Common myeloid progenitor, CD34-positive (primary cell): ENCODE measurements at regions not wholly inside any gene's neighbourhood (a gene's known extent, or its start where the extent isn't known, plus 50 kb on each side); places are given as distances from the start of the nearest gene placed in this dataset.

ENCODE experiments used
- CTCF ChIA-PET: fragments of 350-600 bp; sonication (Branson Sonifier 250); formaldehyde crosslinking; loops from one replicate; lab custom pipeline; 2021; ENCODE audit warnings: antibody characterized with exemption; lab: Charles Lee
- POLR2A ChIA-PET: fragments of 350-600 bp; sonication (Branson Sonifier 250); formaldehyde crosslinking; loops from one replicate; lab custom pipeline; 2021; ENCODE audit warnings: antibody characterized with exemption; lab: Charles Lee
- DNase-seq, 3 donors: peaks; one replicate each; pipeline versions ENCODE4 v3.0.0 to v3.0.0-alpha.2; 2013
- H3K27ac ChIP-seq, 2 experiments: 1 replicate in 1 of 2; 2 replicates in 1 of 2; pipeline ENCODE4 v1.7.0; 2013; ENCODE audit warnings: inconsistent platforms in 2 of 2, low read length in 2 of 2, mild to moderate bottlenecking in 2 of 2, low read depth in 1 of 2, moderate library complexity in 1 of 2; ENCODE audit not compliant: severe bottlenecking in 2 of 2, insufficient read depth in 1 of 2, poor library complexity in 1 of 2
- H3K27me3 ChIP-seq, 5 experiments: replicated peaks in 2 of 5; 1 replicate in 3 of 5; 2 replicates in 2 of 5; pipeline versions ENCODE4 v1.6.1 to v1.7.0; 2013; ENCODE audit warnings: low read length in 4 of 5, mild to moderate bottlenecking in 2 of 5, moderate library complexity in 2 of 5, inconsistent platforms in 1 of 5; ENCODE audit not compliant: insufficient read depth in 5 of 5, control insufficient read depth in 4 of 5
- H3K36me3 ChIP-seq, 4 experiments: 1 replicate in 2 of 4; 2 replicates in 2 of 4; pipeline versions ENCODE4 v1.6.1 to v1.7.0; 2013; ENCODE audit warnings: low read length in 3 of 4, control low read depth in 1 of 4, mild to moderate bottlenecking in 1 of 4; ENCODE audit not compliant: control insufficient read depth in 4 of 4, insufficient read depth in 4 of 4
- H3K4me1 ChIP-seq, 4 experiments: 1 replicate in 3 of 4; 2 replicates in 1 of 4; pipeline versions ENCODE4 v1.6.1 to v1.7.1; 2013; ENCODE audit warnings: low read length in 3 of 4, mild to moderate bottlenecking in 3 of 4, control low read depth in 1 of 4, inconsistent platforms in 1 of 4, moderate library complexity in 1 of 4; ENCODE audit not compliant: control insufficient read depth in 4 of 4, insufficient read depth in 4 of 4; ENCODE audit errors: control extremely low read depth in 1 of 4
- H3K4me3 ChIP-seq, 7 experiments: 1 replicate in 4 of 7; 2 replicates in 3 of 7; pipeline versions ENCODE4 v1.5.1 to v1.7.0; 2013; ENCODE audit warnings: mild to moderate bottlenecking in 7 of 7, low read length in 6 of 7, moderate library complexity in 6 of 7, inconsistent platforms in 2 of 7, low read depth in 2 of 7, control low read depth in 1 of 7; ENCODE audit not compliant: insufficient read depth in 4 of 7, control insufficient read depth in 1 of 7; ENCODE audit errors: extremely low read depth in 1 of 7
- H3K9me3 ChIP-seq, 5 experiments: 1 replicate in 4 of 5; 2 replicates in 1 of 5; pipeline versions ENCODE4 v1.6.1 to v1.7.1; 2013; ENCODE audit warnings: low read length in 4 of 5, mild to moderate bottlenecking in 2 of 5, inconsistent platforms in 1 of 5, low read depth in 1 of 5, moderate library complexity in 1 of 5; ENCODE audit not compliant: control insufficient read depth in 4 of 5, insufficient read depth in 2 of 5; ENCODE audit errors: control extremely low read depth in 1 of 5
- WGBS: methylation state at CpG from one replicate; pipeline ENCODE4 v1.1.5; 2013; ENCODE audit not compliant: insufficient coverage; 5-methylcytosine and 5-hydroxymethylcytosine counted together

GRCh38 chr4:119810001-119810400 is 181.4 kb upstream of the PDE5A start:
- WGBS: no CpG with 5 or more reads among the region's 1 CpG
- POLR2A ChIA-PET: no interaction called here
- peaks cover 0 to 2% (median 0%) of the 10 kb centered on the region in 5 experiments for H3K27me3 ChIP-seq

DNA sequence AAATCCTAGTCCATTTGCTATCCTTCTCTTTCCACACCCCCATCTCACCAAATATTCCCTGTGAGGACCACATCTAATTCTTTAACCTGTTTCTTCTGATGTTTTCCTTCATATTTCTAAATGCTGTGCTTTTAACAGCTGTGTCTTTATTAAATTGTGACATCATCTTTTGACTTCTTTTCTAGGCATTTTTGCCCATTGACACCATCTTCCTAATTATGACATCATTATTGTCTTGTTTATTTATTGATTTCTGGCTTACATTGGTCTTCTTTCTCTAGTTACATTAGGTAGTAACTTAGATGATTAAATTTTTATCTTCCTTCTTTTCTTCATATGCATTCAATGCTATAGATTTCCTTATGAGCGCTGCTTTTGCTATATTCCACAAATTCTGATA is 175.8 kb upstream of the PDE5A start:
- peaks cover 0 to 2% (median 0%) of the 10 kb centered on the region in 5 experiments for H3K27me3 ChIP-seq
- WGBS: no CpG with 5 or more reads among the region's 1 CpG
- no peak overlapping the region for H3K27ac ChIP-seq
- no peaks in the 10 kb centered on the region for H3K36me3 ChIP-seq
- POLR2A ChIA-PET: no interaction called here
- CTCF ChIA-PET: no interaction called here
- DNase-seq: no peak
- no peaks in the 10 kb centered on the region for H3K4me1 ChIP-seq
- H3K4me3 ChIP-seq: no peak overlapping the region
- H3K9me3 ChIP-seq: no peaks in the 10 kb centered on the region

More at GRCh38 chr4:119810001-119810400, 181.4 kb upstream of the PDE5A start:
- H3K27ac ChIP-seq: no peak overlapping the region
- no peaks in the 10 kb centered on the region for H3K9me3 ChIP-seq
- no peaks in the 10 kb centered on the region for H3K36me3 ChIP-seq
- DNase-seq: no peak
- no peaks in the 10 kb centered on the region for H3K4me1 ChIP-seq
- CTCF ChIA-PET: no interaction called here
- no peak overlapping the region for H3K4me3 ChIP-seq

DNA sequence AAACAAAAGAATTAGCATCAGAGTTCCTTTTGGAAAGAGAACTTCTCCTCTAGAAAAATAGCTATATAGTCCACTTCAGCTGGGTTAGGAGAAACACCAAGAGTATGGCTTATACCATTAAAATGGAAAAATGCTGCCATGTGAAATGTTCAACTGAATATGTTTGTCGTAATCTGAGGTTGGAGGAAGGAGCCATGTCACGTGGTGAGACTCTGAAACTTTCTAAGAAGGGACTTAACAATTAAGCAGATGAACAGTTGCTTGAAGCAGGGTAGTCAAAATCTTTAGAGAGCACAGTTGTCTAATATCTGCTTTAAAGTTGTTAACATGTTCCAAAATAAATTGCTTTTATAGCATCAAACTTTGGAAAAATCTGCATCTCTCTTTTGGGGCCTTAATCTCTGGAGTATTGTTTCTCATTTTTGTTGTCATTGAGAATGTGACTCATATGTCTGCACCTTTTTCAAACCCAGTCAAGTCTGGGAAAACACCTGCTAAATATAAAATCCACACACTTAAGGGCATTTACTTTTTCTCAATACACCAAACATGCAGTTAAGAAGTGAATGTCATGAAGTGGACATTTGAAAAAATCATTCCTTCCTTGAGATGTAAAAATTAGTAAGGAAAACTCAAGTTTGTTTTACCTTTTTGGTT is 168.8 kb upstream of the PDE5A start:
- Histone ChIP-seq H3K27me3 (peaks cover 0 to 2% (median 0%) of the 10 kb centered on the region in 5 experiments), H3K36me3 (no peaks in the 10 kb centered on the region), H3K4me1 (no peaks in the 10 kb centered on the region), H3K27ac (no peak overlapping the region), H3K4me3 (no peak overlapping the region), H3K9me3 (no peaks in the 10 kb centered on the region)
- ChIA-PET POLR2A (no interaction called here), CTCF (no interaction called here)
- no peak for DNase-seq
- 94% methylated on average over 2 of the region's 2 CpGs for WGBS

DNA sequence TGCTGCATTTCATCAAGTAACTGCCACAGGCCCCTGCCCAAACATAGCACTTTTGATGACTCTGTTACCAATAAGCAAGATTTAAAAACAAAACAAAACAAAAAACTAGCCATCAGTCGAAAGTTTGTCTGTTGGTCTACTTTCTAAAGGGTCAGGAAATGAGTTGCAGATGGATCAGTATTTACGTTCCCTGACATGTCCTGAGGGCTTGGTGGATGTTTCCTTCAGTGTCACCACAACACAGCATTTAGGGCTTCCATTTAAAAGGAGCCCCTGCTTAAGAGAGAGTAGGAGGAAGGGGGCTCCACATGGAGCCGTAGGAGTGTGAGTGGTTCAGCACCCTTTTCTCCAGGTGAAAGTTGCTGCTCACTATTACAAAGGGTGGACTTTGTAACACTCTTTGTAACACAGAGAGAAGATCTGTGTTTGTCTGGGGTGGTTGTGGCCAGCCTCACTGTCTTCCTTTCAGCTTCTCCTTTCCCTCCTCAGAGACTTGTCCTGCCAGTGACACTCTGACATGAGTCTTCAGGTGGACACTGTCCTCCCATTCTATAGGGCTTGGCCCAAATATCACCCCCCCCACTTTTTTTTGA is 167.5 kb upstream of the PDE5A start:
- H3K9me3 ChIP-seq: no peaks in the 10 kb centered on the region
- no peak overlapping the region for H3K4me3 ChIP-seq
- H3K36me3 ChIP-seq: no peaks in the 10 kb centered on the region
- 17% methylated on average over 1 of the region's 3 CpGs for WGBS
- DNase-seq: no peak
- POLR2A ChIA-PET: no interaction called here
- no peak overlapping the region for H3K27ac ChIP-seq
- no peaks in the 10 kb centered on the region for H3K4me1 ChIP-seq
- peaks cover 0 to 2% (median 0%) of the 10 kb centered on the region in 5 experiments for H3K27me3 ChIP-seq
- CTCF ChIA-PET: no interaction called here

GRCh38 chr4:119794681-119795080 is 166.1 kb upstream of the PDE5A start:
- no peak overlapping the region for H3K27ac ChIP-seq
- peaks cover 0 to 2% (median 0%) of the 10 kb centered on the region in 5 experiments for H3K27me3 ChIP-seq
- WGBS: 77% methylated on average over 4 of the region's 4 CpGs
- H3K4me1 ChIP-seq: no peaks in the 10 kb centered on the region
- POLR2A ChIA-PET: no interaction called here
- H3K36me3 ChIP-seq: no peaks in the 10 kb centered on the region
- CTCF ChIA-PET: no interaction called here
- no peak for DNase-seq
- H3K9me3 ChIP-seq: no peaks in the 10 kb centered on the region
- H3K4me3 ChIP-seq: no peak overlapping the region

DNA sequence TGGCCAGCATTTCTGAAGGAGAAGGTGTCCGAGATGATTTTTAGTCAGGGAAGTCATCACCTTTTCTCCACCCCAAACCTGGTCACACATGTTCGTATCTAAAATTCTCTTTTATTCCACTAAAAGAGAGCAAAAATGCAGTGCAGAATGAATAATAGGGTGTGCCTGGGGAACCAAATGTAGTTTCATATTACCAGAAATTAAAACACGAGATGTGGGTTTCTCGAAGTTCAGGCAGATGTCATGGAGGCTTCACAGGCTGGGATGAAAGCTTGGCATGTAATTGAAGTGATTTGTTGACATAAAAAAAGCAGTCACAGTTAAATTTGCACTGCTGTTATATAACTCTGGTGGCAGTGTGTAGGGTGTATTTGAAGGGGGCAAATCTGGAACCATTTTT is 165.5 kb upstream of the PDE5A start:
- H3K4me3 ChIP-seq: no peak overlapping the region
- CTCF ChIA-PET: no interaction called here
- H3K4me1 ChIP-seq: no peaks in the 10 kb centered on the region
- H3K27me3 ChIP-seq: peaks cover 0 to 2% (median 0%) of the 10 kb centered on the region in 5 experiments
- no peak overlapping the region for H3K27ac ChIP-seq
- 94% methylated on average over 2 of the region's 4 CpGs for WGBS
- POLR2A ChIA-PET: no interaction called here
- no peaks in the 10 kb centered on the region for H3K36me3 ChIP-seq
- no peaks in the 10 kb centered on the region for H3K9me3 ChIP-seq
- no peak for DNase-seq

- no CpG with 5 or more reads among the region's 1 CpG for WGBS
- no peak for DNase-seq
- POLR2A ChIA-PET: no interaction called here
- CTCF ChIA-PET: no interaction called here
- Histone ChIP-seq H3K9me3 (no peaks in the 10 kb centered on the region), H3K27ac (no peak overlapping the region), H3K36me3 (no peaks in the 10 kb centered on the region), H3K4me3 (no peak overlapping the region), H3K27me3 (peaks cover 0 to 2% (median 0%) of the 10 kb centered on the region in 5 experiments), H3K4me1 (no peaks in the 10 kb centered on the region)
These were observed 160.0 kb upstream of the PDE5A start for GRCh38 chr4:119788349-119789266.
